ENCODE measurements at regions not wholly inside any gene's neighbourhood (a gene's known extent, or its start where the extent isn't known, plus 50 kb on each side); places are given as distances from the start of the nearest gene placed in this dataset.

DNA sequence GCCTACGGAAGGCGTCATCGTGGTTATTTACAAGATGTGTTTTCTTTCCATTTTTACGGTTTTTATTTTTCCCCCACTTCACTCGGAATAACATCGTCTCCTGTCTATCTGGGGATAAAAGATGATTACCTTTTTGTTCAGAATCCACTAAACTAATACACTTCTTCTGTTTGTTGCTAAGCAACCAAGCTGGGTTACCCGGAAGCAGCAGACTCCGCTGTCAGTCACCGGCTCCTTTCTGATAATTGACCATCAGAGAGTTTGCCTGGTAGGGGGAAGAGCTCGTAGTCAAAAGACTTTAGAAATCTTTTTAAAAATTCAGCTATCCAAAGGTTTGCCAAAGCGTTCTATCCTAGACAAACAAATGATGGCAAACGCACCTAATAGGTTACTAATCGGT lies 75.0 kb upstream of the SFMBT2 start:
- TF ChIP-seq CTCF (IDR thresholded peaks at IDR 0.05) = no peak
- no peak for TF ChIP-seq POLR2AphosphoS5 (IDR thresholded peaks at IDR 0.05)
- no peak for TF ChIP-seq POLR2A (IDR thresholded peaks at IDR 0.05)

Data from breast epithelium (tissue), 3 donors.